WTC11 (cell line): ENCODE measurements at regions not wholly inside any gene's neighbourhood (a gene's known extent, or its start where the extent isn't known, plus 50 kb on each side); places are given as distances from the start of the nearest gene placed in this dataset.

Experiments used
- ATAC-seq: fragments of 200-7000 bp; cut with Tn5 transposase; 2 replicates; pipeline ENCODE4 v1.10.0; 2021; ENCODE audit warnings: mild to moderate bottlenecking, moderate library complexity
- CTCF ChIA-PET: fragments of 300-600 bp; sonication (Branson Sonifier 250); formaldehyde crosslinking; loops from one replicate; lab custom pipeline; 2021; ENCODE audit warnings: antibody characterized with exemption; lab: Charles Lee
- POLR2A ChIA-PET: fragments of 350-600 bp; sonication (Branson Sonifier 250); formaldehyde crosslinking; loops from one replicate; lab custom pipeline; 2021; ENCODE audit warnings: antibody characterized with exemption; lab: Charles Lee
- DNase-seq: peaks from one replicate; pipeline ENCODE4 v3.0.0; 2021; ENCODE audit warnings: low spot score
- H3K27ac Mint-ChIP-seq: 2 replicates; pipeline ENCODE4 v1.8.0; 2021; ENCODE audit warnings: mixed read lengths
- H3K27me3 Mint-ChIP-seq: 2 replicates; pipeline ENCODE4 v1.8.0; 2021; ENCODE audit warnings: low read depth, mild to moderate bottlenecking, moderate library complexity, mixed read lengths
- H3K36me3 Mint-ChIP-seq: 2 replicates; pipeline ENCODE4 v1.8.0; 2021; ENCODE audit warnings: mixed read lengths
- H3K4me1 Mint-ChIP-seq: 2 replicates; pipeline ENCODE4 v1.8.0; 2022; ENCODE audit warnings: mixed read lengths
- H3K4me3 Mint-ChIP-seq: 2 replicates; pipeline ENCODE4 v1.8.0; 2021; ENCODE audit warnings: mild to moderate bottlenecking, moderate library complexity, mixed read lengths
- H3K9me3 Mint-ChIP-seq: 2 replicates; pipeline ENCODE4 v1.8.0; 2021; ENCODE audit warnings: mixed read lengths
- HMGA2 ChIP-seq: fragments of 250-450 bp; sonication (Bioruptor Pico); IDR thresholded peaks from 2 replicates; pipeline ENCODE4 v1.4.0; 2021; ENCODE audit warnings: mild to moderate bottlenecking, moderate library complexity
- NFYB ChIP-seq: sonication (generic); formaldehyde crosslinking; conservative IDR thresholded peaks from 2 replicates; pipeline ENCODE4 v1.8.0; 2022; ENCODE audit warnings: low read depth, missing genetic modification reagents
- SMAD4 ChIP-seq: sonication (generic); formaldehyde crosslinking; IDR thresholded peaks from 2 replicates; pipeline ENCODE4 v1.8.0; 2022; ENCODE audit warnings: mild to moderate bottlenecking, missing genetic modification reagents
- ZNF317 ChIP-seq: sonication (generic); formaldehyde crosslinking; IDR thresholded peaks from 2 replicates; pipeline ENCODE4 v1.8.1; 2023; ENCODE audit warnings: low read depth, mild to moderate bottlenecking, moderate library complexity, missing genetic modification reagents, borderline replicate concordance
- TF ChIP-seq, protein P1 (sequence below): sonication (generic); formaldehyde crosslinking; IDR thresholded peaks from 2 replicates; pipeline ENCODE4 v1.8.1; 2023; ENCODE audit warnings: mild to moderate bottlenecking, missing genetic modification reagents, moderate library complexity
- TF ChIP-seq, protein P2 (sequence below): sonication (generic); formaldehyde crosslinking; IDR thresholded peaks from 2 replicates; pipeline ENCODE4 v1.8.0; 2022; ENCODE audit warnings: mild to moderate bottlenecking, missing genetic modification reagents
- TF ChIP-seq, protein P3 (sequence below): sonication (generic); formaldehyde crosslinking; IDR thresholded peaks from 2 replicates; pipeline ENCODE4 v1.8.1; 2022; ENCODE audit warnings: low read depth, mild to moderate bottlenecking, moderate library complexity, missing genetic modification reagents, borderline replicate concordance
- TF ChIP-seq, protein P4 (sequence below): sonication (generic); formaldehyde crosslinking; IDR thresholded peaks from 2 replicates; pipeline ENCODE4 v1.8.0; 2022; ENCODE audit warnings: missing genetic modification reagents
- TF ChIP-seq, protein P5 (sequence below): sonication (generic); formaldehyde crosslinking; conservative IDR thresholded peaks from 2 replicates; pipeline ENCODE4 v1.8.1; 2023; ENCODE audit warnings: mild to moderate bottlenecking, low read depth, missing genetic modification reagents, moderate library complexity
- TF ChIP-seq, protein P6 (sequence below): sonication (generic); formaldehyde crosslinking; IDR thresholded peaks from 2 replicates; pipeline ENCODE4 v1.8.1; 2023; ENCODE audit warnings: mild to moderate bottlenecking, missing genetic modification reagents, moderate library complexity
- TF ChIP-seq, protein P7 (sequence below): sonication (generic); formaldehyde crosslinking; IDR thresholded peaks from 2 replicates; pipeline ENCODE4 v1.8.0; 2022; ENCODE audit warnings: mild to moderate bottlenecking, missing genetic modification reagents
- TF ChIP-seq, protein P8 (sequence below): sonication (generic); formaldehyde crosslinking; IDR thresholded peaks from 2 replicates; pipeline ENCODE4 v1.8.0; 2022; ENCODE audit warnings: mild to moderate bottlenecking, missing genetic modification reagents

DNA sequence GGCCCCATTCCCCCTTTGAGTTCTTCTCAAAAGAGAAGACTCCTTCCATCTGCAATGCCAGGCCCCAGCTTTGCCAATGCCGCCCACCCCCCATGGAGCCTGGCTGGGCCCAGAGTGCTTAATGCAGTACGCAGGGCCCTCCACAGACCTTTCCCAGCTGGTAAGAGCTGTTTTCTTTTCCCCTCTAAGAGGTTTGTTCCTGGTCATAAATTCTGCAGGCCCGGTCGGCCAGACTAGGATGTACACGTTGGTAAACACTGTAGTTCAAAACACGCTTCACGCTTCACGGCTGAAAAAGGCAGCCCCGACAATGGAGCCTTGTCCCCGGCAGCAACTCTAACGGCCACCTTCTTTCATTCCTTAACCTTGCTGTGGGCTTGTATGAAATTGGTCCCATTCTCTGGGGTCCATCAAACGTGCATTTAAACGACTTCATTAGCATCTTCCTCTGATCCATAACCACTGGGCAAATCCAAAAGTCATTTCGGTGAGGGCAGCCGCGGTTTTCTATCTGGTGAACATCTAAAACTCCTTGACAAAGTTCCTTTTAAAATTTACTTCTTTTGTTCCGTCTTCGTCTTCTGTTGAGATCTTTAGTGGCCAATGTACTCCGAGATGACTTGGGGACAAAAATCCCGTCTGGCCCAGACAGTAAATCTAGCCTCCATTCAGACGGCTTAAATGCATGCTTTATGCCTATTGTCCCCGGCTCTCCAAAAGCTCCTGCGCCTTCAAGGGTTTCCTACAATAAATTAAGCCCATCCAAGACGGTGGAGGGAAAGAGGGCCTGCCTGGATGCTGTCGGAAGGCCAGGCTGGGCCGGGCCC, 60.0 kb upstream of the MYEOV start (continued):
- TF ChIP-seq, protein P1, sequence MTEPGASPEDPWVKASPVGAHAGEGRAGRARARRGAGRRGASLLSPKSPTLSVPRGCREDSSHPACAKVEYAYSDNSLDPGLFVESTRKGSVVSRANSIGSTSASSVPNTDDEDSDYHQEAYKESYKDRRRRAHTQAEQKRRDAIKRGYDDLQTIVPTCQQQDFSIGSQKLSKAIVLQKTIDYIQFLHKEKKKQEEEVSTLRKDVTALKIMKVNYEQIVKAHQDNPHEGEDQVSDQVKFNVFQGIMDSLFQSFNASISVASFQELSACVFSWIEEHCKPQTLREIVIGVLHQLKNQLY (CRISPR knock-in tag) = no peak
- TF ChIP-seq, protein P2, sequence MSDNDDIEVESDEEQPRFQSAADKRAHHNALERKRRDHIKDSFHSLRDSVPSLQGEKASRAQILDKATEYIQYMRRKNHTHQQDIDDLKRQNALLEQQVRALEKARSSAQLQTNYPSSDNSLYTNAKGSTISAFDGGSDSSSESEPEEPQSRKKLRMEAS = no peak
- no peak for TF ChIP-seq ZNF317 (CRISPR knock-in tag)
- TF ChIP-seq, protein P3, sequence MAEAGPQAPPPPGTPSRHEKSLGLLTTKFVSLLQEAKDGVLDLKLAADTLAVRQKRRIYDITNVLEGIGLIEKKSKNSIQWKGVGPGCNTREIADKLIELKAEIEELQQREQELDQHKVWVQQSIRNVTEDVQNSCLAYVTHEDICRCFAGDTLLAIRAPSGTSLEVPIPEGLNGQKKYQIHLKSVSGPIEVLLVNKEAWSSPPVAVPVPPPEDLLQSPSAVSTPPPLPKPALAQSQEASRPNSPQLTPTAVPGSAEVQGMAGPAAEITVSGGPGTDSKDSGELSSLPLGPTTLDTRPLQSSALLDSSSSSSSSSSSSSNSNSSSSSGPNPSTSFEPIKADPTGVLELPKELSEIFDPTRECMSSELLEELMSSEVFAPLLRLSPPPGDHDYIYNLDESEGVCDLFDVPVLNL = no peak
- TF ChIP-seq, protein P4, sequence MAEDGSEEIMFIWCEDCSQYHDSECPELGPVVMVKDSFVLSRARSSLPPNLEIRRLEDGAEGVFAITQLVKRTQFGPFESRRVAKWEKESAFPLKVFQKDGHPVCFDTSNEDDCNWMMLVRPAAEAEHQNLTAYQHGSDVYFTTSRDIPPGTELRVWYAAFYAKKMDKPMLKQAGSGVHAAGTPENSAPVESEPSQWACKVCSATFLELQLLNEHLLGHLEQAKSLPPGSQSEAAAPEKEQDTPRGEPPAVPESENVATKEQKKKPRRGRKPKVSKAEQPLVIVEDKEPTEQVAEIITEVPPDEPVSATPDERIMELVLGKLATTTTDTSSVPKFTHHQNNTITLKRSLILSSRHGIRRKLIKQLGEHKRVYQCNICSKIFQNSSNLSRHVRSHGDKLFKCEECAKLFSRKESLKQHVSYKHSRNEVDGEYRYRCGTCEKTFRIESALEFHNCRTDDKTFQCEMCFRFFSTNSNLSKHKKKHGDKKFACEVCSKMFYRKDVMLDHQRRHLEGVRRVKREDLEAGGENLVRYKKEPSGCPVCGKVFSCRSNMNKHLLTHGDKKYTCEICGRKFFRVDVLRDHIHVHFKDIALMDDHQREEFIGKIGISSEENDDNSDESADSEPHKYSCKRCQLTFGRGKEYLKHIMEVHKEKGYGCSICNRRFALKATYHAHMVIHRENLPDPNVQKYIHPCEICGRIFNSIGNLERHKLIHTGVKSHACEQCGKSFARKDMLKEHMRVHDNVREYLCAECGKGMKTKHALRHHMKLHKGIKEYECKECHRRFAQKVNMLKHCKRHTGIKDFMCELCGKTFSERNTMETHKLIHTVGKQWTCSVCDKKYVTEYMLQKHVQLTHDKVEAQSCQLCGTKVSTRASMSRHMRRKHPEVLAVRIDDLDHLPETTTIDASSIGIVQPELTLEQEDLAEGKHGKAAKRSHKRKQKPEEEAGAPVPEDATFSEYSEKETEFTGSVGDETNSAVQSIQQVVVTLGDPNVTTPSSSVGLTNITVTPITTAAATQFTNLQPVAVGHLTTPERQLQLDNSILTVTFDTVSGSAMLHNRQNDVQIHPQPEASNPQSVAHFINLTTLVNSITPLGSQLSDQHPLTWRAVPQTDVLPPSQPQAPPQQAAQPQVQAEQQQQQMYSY (CRISPR knock-in tag) = no peak

DNA sequence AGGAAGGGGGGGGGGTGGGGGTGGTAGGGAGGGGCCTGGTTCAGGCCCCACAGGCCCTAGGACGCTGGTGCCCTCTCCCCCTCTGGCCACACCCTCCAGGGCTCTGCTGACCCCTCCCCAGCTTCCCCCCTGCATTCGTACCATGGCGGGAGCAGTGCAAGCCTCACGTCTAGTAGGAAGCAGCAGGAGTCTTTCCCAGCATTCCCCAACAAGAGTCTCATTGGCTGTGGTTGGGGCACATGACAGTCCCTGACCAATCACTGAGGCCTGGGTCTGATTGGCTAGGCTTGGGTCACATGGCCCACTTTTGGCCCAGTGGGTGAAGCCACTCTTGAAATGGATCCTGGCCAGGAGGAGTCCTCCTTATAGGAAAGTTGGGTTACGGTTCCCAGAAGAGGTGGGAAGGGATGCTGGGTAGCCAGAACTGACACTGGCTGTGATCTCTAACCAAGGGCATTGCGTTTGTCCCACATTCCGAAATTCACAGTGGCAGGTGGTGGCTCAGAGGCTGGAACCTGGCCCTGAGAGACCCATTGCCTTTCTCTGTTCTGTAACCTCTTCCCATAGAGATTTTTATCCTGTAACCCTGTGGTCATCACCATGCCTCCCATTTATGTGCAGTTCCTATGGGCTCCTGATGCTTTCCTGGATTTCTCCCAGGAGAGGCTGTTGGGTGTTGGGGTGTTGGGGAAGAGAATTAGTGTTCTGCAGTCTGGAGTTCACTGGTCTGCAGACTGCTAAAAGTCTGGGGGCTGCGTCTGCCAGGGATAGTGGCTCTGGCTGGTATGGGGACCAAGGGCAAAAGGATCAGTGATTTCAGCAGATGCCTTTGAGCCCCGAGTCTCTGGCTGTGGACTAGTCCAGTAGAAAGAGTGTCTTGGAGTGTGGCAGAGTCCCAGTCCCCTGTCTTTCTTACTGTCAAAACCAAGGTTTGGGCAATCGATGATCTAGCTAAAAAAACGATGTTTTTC, 58.9 kb upstream of the MYEOV start:
- Mint-ChIP-seq H3K27me3 (no peaks in the 10 kb centered on the region), H3K9me3 (no peaks in the 10 kb centered on the region), H3K4me3 (no peak overlapping the region), H3K4me1 (no peaks in the 10 kb centered on the region), H3K36me3 (no peaks in the 10 kb centered on the region), H3K27ac (no peak overlapping the region)
- CTCF ChIA-PET = no interaction called here
- TF ChIP-seq, protein P5, sequence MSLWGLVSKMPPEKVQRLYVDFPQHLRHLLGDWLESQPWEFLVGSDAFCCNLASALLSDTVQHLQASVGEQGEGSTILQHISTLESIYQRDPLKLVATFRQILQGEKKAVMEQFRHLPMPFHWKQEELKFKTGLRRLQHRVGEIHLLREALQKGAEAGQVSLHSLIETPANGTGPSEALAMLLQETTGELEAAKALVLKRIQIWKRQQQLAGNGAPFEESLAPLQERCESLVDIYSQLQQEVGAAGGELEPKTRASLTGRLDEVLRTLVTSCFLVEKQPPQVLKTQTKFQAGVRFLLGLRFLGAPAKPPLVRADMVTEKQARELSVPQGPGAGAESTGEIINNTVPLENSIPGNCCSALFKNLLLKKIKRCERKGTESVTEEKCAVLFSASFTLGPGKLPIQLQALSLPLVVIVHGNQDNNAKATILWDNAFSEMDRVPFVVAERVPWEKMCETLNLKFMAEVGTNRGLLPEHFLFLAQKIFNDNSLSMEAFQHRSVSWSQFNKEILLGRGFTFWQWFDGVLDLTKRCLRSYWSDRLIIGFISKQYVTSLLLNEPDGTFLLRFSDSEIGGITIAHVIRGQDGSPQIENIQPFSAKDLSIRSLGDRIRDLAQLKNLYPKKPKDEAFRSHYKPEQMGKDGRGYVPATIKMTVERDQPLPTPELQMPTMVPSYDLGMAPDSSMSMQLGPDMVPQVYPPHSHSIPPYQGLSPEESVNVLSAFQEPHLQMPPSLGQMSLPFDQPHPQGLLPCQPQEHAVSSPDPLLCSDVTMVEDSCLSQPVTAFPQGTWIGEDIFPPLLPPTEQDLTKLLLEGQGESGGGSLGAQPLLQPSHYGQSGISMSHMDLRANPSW (CRISPR knock-in tag) = no peak
- TF ChIP-seq, protein P6, sequence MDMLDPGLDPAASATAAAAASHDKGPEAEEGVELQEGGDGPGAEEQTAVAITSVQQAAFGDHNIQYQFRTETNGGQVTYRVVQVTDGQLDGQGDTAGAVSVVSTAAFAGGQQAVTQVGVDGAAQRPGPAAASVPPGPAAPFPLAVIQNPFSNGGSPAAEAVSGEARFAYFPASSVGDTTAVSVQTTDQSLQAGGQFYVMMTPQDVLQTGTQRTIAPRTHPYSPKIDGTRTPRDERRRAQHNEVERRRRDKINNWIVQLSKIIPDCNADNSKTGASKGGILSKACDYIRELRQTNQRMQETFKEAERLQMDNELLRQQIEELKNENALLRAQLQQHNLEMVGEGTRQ = peak; percentile 81
- TF ChIP-seq SMAD4 (CRISPR knock-in tag) = no peak
- TF ChIP-seq HMGA2 (CRISPR knock-in tag) = no peak
- peak; percentile 78 for TF ChIP-seq NFYB
- TF ChIP-seq, protein P7, sequence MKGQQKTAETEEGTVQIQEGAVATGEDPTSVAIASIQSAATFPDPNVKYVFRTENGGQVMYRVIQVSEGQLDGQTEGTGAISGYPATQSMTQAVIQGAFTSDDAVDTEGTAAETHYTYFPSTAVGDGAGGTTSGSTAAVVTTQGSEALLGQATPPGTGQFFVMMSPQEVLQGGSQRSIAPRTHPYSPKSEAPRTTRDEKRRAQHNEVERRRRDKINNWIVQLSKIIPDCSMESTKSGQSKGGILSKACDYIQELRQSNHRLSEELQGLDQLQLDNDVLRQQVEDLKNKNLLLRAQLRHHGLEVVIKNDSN (CRISPR knock-in tag) = peak; percentile 78
- TF ChIP-seq, protein P8, sequence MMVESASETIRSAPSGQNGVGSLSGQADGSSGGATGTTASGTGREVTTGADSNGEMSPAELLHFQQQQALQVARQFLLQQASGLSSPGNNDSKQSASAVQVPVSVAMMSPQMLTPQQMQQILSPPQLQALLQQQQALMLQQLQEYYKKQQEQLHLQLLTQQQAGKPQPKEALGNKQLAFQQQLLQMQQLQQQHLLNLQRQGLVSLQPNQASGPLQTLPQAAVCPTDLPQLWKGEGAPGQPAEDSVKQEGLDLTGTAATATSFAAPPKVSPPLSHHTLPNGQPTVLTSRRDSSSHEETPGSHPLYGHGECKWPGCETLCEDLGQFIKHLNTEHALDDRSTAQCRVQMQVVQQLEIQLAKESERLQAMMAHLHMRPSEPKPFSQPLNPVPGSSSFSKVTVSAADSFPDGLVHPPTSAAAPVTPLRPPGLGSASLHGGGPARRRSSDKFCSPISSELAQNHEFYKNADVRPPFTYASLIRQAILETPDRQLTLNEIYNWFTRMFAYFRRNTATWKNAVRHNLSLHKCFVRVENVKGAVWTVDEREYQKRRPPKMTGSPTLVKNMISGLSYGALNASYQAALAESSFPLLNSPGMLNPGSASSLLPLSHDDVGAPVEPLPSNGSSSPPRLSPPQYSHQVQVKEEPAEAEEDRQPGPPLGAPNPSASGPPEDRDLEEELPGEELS (CRISPR knock-in tag) = no peak
- ATAC-seq (no peak), DNase-seq (no peak)
- POLR2A ChIA-PET = no interaction called here
